ENCODE measurements at regions not wholly inside any gene's neighbourhood (a gene's known extent, or its start where the extent isn't known, plus 50 kb on each side); places are given as distances from the start of the nearest gene placed in this dataset.

GRCh38 chr2:226001716-226002115 is 602.2 kb downstream of the NYAP2 start:
- no peak for TF ChIP-seq REST (IDR thresholded peaks at IDR 0.05)
- TF ChIP-seq CTCF (IDR thresholded peaks at IDR 0.05; ENCODE audit: low read depth, low read length, missing input control): no peak
- TF ChIP-seq MAX (IDR thresholded peaks at IDR 0.05): no peak
- no peak for TF ChIP-seq TAF1 (conservative IDR thresholded peaks at IDR 0.05)
- no peak for TF ChIP-seq GABPA (IDR thresholded peaks at IDR 0.05 in 1 of 2, conservative IDR thresholded peaks at IDR 0.05 in 1 of 2)
- TF ChIP-seq HNF4A (conservative IDR thresholded peaks at IDR 0.05): no peak
- TF ChIP-seq SP1 (IDR thresholded peaks at IDR 0.05): no peak
- TF ChIP-seq ATF3 (IDR thresholded peaks at IDR 0.05): no peak
- TF ChIP-seq YY1 (IDR thresholded peaks at IDR 0.05): no peak
- TF ChIP-seq RAD21 (IDR thresholded peaks at IDR 0.05): no peak
- no peak for TF ChIP-seq JUND (IDR thresholded peaks at IDR 0.05)
- no peak for TF ChIP-seq FOXA1 (IDR thresholded peaks at IDR 0.05)
- TF ChIP-seq RXRA (IDR thresholded peaks at IDR 0.05): no peak
- no peak for TF ChIP-seq EGR1 (IDR thresholded peaks at IDR 0.05; ENCODE audit: low read depth in 2 of 2)

Measured in liver (tissue), 3 donors.